GM21786 (cell line): ENCODE measurements at regions not wholly inside any gene's neighbourhood (a gene's known extent, or its start where the extent isn't known, plus 50 kb on each side); places are given as distances from the start of the nearest gene placed in this dataset.

Source experiments
- ATAC-seq: cut with Tn5 transposase; IDR thresholded peaks from one replicate; pipeline ENCODE4 v1.9.1; 2021; ENCODE audit not compliant: unreplicated experiment

DNA sequence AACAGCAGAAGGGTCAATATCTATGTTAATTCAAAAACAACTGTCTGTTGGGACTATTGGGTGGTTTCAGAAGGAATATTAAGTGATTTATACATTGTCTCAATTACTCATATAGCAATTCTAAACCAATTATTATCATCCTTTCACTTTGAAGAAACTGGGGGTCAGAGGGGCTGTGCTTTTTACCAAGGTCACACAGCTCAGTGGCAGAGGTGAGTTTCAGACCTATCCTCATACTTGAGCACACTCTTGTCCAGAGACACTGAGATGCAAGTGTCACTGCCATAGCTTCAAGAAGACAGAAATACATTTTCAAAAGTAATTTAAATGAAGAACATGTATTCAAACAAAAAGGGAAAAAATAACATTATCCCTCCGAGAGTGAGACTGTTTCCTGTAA is 195.3 kb downstream of the ARL4A start:
- ATAC-seq, result no peak

DNA sequence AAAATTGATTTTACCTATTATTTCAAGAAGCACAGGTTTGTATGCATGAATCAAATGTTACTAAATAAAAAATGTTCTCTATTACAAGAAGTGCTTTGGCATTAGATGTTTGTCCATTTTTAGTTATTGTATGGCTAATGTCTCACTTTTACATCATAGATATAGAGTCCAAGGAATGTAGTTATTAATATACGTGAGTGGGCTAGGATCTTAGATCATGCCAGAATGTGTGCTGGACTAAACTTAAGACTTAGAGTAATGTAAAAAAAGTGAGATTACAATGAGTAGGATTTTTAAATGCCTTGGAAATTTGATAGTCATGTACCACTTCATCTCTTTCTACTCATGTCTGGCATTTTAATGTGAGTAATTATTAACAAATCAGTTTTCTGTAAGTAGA is 196.6 kb downstream of the ARL4A start:
- no peak for ATAC-seq

GRCh38 chr7:12884856-12885440 is 197.5 kb downstream of the ARL4A start:
- ATAC-seq, result no peak

DNA sequence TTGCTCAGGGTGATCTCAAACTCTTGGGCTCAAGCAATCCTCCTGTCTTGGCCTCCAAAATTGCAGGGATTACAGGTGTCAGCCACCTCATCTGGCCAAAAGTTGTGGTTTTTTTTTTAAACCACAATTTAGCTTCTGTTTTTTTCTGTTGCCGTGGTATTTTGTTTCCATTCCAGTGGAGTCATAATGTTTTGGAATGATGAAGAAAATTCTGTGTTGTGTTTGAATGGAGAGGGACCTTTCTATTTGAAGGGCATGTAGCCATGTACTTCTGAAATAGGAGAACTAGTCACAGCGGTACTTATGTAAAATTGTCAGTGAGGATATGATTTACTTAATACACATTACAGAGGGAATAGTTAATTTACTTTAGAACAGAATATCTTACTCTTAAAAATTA is 201.3 kb downstream of the ARL4A start:
- no peak for ATAC-seq

DNA sequence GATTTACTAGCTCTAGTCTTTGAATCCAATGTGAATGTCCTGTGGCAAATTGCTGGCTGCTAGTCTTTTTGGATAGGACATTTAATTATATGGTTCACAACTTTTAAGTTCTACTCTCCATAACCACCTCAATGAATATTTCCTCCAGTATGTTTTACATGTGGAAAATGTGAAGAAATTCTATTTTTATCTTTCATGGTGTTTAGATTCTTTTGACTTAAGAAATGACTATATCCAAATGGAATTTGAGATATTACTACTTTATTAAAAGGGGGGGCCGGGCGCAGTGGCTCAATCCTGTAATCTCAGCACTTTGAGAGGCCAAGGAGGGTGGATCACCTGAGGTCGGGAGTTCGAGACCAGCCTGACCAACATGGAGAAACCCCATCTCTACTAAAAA is 202.0 kb downstream of the ARL4A start:
- ATAC-seq, result no peak

DNA sequence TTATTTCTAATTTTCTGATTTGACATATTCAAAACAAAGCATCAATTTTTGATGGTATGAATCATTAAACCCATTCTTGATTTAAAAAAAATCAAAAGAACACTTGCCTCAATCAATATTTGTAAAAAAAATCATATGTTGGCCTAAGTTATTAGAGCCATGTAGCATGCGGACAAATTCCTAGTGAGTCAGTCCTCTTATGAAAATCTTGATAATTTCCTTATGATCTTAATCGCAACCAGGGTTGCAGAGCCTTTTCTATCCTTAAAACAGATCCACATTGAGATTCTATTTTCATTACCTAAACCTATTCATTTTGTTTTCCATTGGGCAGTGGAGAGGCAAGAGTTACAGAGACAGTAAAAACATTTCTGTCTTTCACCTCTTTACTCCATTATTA is 203.2 kb downstream of the ARL4A start:
- no peak for ATAC-seq

DNA sequence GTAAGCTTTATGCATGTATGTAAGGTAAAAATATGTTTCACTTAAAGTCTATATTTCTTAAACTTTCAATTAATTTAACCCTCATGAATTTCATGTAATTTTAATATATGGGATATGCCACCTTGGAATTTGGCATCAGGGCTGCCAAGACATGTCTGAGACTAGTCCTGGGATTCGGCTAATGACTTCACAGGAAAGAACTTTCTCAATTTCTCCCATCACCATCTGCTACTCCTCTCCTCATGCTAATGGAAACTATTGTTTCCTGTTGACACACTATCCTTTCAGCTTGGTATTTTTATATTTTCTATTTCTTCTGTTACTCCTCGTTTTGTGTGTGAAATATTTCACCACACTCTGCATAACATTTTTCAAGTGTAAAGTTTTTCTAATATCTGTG is 205.9 kb downstream of the ARL4A start:
- no peak for ATAC-seq

GRCh38 chr7:12895296-12895695 is 207.9 kb downstream of the ARL4A start:
- ATAC-seq, result no peak

DNA sequence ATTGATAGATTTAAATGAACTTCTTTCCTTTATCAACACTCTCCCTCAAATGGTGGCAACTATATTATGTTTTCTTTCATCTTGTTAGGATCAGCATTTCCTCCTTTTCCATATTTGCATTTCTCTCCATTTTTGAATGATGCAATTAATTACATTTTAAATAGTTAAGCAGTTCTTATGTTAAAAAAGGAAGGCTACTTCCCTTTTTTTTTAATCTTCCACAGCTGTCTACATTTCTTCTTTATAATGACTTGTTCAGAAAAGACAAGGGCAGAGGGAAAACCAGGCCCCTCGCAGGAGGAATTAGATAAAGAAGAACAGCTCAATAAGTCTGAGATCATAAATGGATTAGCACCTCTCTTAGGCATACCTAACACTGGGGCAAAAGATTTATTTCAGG is 208.9 kb downstream of the ARL4A start:
- ATAC-seq, result no peak

DNA sequence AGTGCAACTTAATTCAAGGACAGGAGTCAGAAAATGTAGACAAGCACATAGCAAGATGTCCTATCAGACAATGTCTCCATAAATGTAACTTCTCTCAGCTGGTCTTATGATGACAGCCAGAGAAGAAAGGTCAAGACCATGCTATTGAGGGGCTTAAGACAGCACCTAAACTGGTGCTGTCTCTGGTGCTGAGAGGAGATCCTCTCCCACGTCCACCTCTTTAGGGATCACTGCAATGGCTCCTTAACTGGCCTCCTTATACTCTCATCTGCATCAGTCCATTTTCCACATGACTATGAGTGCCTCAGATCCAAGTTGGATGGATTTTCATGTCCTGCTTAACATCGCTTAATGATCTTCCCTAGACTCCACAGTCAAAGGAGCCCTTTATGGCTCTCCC is 210.6 kb downstream of the ARL4A start:
- ATAC-seq, result no peak

GRCh38 chr7:12898620-12899019 is 211.2 kb downstream of the ARL4A start:
- ATAC-seq, result no peak

DNA sequence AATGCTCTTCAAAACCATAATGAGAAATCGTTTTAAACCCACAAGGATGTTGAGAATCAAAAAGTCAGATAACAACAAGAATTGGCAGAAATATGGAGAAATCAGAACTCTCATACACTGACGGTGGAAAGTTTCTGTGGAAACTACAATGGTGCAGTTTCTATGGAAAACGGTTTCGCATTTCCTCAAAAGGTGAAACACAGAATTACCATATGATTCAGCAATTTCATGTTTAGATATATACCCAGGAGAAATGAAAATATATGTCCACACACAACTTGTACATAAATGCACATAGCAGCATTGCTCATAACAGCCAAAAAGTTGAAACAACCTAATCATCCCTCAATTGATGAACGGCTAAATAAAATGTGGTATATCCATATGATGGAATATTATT is 218.2 kb downstream of the ARL4A start:
- ATAC-seq, result no peak

DNA sequence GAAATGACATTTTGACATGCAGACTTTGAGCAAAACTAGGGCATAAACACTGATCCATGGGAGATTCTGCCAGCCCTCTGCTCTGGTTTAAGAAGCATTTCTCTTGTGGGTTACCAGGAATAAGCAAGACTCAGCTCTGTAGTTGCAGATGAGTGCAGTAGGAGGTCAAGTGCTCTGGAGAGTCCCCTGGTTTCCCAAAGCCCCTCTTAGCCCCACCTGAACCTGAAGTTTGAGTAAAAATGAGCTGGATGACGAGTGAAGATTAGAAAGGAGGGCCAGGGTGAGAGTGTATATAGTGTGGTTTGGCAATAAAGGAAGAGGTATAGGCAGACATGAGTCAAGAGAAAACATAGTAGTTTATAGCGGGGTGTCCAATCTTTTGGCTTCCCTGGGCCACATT is 220.3 kb downstream of the ARL4A start:
- no peak for ATAC-seq

DNA sequence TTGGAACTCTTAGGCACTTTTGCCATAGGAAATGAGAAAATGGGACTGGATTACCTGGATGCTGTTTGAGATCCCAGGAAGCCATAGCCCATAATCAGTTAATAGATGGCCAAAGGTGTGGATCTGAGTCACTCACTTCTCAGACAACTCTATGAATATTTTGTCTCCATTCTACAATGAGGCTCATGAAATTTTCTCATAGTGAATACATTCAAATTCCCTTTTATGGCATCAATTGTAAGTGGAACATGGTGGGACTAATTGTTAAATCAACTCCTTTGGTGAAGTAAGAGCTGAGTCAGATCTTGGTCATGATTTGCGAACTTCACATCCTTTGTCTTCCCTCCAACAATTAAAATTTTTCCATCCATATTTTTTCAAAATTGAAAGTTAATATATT is 222.1 kb downstream of the ARL4A start:
- no peak for ATAC-seq

DNA sequence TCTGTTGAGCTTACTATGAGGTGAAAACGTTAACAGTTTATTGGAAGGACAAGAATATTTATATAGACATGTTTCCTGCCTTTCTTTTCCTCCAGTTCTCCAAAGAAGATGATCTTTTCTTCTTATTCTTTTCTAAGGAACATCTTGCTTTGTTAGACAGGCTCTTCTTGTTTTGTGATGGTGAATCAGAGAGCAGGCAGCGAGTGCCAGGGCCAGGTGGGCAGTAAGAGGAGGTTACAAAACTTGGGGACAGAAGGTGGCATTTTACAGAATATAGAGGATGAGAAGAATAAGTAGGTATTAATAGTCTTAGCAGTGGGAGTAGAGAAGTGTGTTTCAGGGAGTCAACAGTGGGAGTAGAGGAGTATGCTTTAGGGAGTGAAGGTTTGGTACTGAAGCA is 223.6 kb downstream of the ARL4A start:
- ATAC-seq, result no peak

DNA sequence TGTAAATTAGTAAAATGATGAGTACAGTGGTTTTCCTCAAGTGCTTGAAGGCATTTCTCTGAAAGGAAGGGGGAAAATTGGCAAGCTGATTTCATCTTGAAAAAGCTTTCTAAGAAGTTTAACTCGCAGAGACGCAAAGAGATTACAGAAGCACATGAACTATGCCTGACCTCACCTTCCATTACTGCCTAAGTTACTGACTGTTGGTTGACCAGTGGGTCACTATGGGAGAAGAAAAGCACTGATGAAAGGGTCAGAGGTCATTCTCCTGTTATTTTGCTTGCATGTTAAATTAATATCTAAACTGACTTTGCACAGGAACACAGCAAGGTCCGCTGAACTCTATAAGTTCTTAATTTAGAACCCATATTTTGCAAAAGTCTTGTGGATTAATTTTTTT is 225.6 kb downstream of the ARL4A start:
- no peak for ATAC-seq

DNA sequence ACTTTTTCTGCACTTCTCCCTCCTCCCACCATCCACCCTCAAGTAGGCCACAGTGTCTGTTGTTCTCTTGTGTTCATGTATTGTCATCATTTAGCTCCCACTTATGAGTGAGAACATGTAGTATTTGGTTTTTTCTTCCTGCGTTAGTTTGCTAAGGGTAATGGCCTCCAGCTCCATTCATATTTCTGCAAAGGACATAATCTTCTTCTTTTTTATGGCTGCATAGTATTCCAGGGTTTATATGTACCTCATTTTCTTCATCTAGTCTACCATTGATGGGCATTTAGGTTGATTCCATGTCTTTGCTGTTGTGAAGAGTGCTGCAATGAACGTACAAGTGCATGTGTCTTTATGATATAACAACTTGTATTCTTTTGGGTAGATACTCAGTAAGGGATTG is 230.4 kb downstream of the ARL4A start:
- no peak for ATAC-seq

DNA sequence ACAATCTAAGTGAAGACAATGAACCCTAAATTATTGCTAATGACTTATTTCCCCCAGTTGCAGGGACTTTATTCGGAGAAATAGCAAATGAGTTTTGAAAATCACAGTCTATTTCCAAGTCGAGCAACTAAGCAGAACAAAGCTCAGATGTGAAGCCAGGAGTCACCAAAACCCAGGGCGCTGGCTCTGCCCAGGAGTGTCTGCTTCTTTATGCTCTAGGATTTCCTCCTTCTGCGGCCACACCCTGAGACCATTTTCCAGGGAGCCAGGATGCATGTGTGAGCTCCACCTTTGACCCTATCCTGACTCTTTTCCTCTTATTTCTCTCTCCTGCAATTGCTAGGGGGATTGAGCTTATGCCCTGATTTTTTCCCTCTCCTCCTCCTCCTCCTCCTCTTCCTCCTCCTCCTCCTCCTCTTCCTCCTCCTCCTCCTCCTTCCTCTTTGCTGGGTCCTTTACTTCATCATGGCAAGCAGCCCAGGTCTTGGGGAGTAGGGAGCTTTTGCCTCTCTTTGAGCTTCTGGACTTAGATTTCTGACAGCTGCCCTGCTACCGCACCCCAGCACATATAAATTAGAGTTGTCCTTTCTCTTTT is 234.4 kb downstream of the ARL4A start:
- ATAC-seq, result no peak

DNA sequence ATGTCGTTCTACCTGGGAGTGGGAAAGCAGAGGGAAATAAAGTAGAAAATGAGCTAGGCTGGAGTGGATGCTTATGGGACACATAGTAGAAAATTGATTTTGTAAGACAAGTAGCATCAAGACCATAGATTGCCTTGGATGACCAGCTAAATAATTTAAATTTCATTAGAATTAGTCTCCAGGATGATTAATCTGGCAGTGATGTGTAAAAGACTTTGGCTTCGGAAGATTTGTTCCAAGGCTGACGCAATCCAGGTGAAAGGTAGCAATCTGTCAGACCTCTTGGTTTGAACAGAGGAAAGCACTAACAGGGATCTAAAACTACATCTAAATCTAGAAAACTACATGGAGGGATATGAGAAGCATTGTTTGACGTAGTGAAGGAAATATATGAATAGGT is 236.5 kb downstream of the ARL4A start:
- no peak for ATAC-seq

- ATAC-seq, result no peak
Observed at GRCh38 chr7:12926206-12926605, 238.8 kb downstream of the ARL4A start.

DNA sequence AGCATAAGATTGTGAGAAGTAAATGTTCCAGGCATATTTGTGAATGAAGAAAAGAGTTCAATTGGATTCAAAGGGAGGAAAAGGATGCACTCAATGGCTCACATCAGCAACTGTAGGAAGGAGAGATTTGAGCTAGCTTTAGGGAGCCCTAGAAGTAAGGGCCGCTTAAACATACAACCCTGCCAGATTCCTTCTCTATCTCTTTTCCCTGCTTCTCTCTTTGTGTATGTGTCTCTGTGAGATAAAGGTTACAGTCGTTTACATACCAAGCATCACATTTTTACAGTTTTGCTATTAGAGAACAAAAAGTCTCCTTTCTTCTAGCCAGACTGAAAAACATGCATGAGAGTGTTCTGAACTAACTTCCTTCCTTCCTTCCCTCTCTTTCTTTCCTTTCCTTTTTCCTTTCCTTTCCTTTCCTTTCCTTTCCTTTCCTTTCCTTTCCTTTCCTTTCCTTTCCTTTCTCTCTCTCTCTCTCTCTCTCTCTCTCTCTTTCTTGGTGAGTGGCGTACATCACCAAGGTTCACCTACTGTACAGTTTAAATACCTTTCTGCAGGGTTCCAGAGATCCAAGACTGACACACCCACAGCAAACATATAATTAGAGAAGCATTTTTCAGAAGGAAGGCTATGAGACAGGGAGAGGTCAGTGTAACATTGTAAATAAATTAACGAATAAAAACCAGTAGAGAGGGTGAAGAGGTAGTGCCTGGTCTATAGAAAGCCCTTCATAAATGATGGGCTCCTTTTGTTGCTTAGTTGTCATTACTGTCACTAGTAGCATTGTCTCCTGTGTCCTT is 240.4 kb downstream of the ARL4A start:
- no peak for ATAC-seq

- peak; percentile 62 for ATAC-seq
Observed at GRCh38 chr7:12929476-12930140, 242.2 kb downstream of the ARL4A start.
